Embryonic facial prominence (tissue), 1 donor: ENCODE measurements at regions not wholly inside any gene's neighbourhood (a gene's known extent, or its start where the extent isn't known, plus 50 kb on each side); places are given as distances from the start of the nearest gene placed in this dataset.
"Not testable (repeated sequence)": the region's sequence is repeated elsewhere in the genome, so short reads cannot be mapped to it uniquely, and the experiment has no call there.

Experiments
- DNase-seq: peaks from one replicate; pipeline ENCODE4 v3.0.0-alpha.2; 2016; ENCODE audit errors: extremely low spot score

DNA sequence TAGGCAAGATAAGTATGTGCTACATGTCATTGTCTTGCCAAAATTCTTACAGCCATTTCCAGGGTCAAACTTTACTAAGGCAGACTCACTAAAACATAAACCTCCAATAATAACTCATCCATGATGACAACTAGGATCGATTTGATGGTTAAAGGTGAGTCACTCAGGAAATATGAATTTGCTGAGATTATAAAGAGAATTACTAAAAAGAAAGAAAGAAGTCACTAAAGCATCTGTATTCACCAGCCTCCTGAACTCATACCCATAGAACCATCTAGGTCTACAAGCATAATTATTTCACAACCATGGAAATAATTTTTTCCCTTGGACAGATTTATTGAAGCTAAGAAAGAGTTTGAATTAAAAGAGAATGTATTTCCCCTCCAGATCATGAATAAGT, 258.6 kb downstream of the TLE1 start:
- no peak for DNase-seq

DNA sequence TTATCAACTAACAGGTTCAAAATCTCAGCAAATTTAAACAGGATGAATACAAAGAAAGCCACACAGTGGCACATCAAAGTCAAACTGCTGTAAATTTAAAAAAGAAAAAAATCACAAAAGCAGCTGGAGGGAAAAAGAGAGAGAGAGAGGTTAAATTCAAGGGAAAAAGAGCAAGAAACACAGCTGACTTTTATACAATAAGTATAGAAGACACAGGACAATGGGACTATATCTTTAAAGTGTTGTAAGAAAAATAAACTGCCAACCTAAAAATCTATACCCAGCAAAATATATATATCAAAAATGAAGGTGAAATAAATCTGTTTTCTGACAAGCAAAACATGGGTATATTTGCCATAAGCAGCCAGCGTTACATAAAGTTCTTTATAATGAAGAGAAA, 261.5 kb downstream of the TLE1 start:
- DNase-seq = no peak

DNA sequence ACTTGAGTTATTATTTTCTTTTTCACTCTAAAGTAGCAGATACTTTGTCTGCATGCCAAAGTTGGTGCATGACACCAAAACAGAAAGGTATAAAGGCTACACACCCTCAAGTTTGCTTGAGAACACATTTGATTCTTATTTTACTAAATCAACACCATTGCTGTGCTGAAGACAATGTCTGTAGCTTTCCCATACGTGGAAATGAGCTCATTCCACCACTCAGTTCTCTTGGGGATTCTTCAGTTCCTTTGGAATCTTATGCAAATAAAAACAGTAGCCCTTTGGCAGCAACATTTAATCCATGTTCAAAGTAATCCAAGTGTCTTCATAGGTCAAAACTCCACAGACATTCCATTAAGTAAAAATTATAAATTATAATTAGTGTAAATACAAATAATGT, 264.9 kb downstream of the TLE1 start:
- no peak for DNase-seq

DNA sequence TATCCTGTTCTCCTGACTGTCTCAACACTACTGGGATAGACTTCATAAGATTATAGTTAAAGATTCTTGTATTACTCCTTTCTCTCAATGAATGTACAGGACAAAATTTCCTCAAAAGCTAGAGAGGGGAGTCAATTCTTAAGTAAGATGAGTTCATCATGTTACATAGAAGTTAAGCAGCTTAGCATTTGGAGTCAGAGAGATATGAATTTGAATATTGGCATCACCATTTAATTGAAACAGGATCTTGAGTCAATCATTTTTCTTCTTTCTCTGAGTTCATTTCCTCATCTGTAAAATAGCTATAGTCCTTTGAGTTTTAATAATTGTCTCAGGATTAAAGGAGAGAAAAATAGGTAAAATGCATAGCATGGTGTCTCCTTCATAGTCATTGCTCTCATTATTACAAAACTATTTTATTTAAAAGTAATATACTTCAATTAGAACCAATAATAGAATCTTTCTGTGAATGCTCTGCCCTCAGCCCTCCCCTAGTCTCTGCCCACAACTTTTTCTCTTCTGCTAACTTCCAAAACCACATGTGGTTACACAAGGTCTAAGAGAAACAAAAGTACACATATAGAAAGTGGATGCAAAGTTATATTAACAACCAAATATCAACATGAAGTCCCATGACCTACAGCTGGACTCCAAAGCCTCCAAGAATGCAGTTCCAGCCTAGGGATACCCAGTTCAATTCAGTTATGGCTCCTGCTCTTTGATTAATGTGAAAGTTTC, 265.6 kb downstream of the TLE1 start:
- no peak for DNase-seq

DNA sequence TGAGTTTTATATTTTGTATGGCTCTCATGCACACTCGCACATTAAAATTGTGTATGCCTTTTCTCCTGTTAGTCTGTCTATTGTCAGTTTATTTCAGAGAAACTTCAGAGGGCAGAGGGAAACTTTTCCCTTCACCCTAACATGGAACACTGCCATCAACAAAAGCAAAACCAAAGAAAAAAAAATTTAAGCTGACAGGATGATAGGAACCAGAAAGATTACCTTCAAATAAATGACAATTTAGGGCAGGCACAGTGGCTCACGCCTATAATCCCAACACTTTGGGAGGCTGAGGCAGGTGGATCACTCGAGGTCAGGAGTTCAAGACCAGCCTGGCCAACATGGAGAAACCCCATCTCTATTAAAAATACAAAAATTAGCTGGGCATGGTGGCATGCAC, 268.3 kb downstream of the TLE1 start:
- DNase-seq = not testable (repeated sequence)

DNA sequence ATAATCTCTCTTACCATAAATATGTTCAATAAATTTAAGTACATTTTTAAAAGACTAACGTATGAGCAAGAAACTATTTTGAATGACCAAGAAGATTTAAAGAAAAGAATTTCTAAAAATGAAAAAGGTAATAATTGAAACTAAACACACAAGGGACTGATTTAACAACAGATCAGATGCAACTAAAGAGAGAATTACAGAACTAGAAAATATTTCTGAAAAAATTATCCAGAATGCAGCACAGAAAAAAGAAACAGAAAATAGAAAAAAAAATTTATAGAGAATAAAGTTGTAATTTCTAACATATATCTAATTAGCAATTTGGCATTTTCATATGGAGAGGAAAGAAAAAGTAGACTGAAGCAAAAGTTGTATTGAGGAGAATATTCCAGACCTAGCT, 269.3 kb downstream of the TLE1 start:
- no peak for DNase-seq

DNA sequence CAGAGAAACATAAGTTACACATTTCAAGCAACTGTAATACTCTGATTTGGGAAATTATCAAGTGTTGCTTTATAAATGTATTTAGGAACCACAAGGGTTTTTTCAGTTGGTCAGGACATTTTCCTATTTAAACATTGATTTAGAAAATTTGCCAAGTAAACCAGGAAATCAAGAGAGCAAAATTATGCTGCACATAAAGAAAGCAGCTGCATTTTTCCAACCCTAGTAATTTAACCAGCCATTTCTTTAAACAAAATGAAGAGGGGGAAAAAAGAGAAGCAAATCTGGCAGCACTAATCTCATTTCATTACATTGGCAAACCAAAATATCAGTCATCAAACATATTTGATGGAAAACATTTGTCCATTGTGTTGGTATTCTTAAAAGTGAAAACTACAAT, 271.4 kb downstream of the TLE1 start:
- DNase-seq = no peak

DNA sequence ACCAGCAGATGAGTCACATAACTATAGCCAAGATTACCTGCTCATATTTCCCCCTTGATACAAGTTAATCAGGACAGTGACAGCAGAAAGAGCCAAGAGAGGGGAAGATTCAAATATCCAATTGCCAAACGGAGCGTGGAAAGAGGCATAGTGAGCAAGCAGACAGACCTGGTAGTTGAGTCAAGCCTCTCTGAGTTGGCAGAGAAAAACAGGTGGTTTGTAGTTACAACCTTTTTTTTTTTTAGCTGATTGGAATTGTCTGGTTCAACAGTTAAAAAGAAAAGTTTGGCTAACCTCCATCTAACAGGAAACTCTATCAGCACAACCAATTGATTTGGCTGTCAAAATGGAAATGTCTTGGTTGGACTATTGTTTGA, 272.1 kb downstream of the TLE1 start:
- DNase-seq = no peak

DNA sequence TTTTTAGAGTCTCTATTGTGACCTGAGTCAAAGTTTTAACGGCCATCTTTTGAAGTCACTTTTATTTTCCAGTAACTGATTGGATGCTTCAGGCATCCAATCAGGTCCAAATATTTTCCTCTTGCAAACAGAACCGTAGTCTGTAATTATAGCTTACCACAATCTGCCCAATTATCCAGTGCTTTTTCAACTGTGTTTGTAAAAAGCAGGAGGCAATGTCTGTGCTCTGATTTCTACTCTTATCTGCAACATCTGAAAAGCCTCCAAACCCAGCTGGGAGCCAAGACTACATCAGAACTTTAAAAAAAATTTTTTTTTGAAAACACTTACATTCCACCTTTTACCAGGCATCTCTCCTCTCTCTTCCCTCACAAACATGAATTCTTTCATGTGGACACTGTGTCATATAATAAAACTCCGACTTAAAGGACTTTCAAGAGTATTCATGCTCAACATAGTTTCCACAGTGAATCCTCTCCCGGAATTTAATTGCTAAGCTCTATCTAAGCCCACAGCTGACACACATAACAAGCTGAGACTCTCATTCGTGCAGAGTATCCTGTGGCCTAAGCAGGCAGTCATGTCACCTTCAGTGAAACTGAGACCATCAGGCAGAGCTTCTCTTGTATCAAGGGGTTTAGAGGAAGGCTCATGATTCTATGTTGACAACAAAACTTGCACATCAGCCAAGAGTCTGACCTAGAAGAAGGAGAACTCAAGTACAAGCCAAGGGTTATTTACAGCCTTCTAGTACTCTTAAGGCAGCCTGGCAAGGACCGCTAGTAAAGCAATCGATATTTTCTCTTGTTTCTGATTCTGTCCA, 272.7 kb downstream of the TLE1 start:
- DNase-seq = no peak

DNA sequence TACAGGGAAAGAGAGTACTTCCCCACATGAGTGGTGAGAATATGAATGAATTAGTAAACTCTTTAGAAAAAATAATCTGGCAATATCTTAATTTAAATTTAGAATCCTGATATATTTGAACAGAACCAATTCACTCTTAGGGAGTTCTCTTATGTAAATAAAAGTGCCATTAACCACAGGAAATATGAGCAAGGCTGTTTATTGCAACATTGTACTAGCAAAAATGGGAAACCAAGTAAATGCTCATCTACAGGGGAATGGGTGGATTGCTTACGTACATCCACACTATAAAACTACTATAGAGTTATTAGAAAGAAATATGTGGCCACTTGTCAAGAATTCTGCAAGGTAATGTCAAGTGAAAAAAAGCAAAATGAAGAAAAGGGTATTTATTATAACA, 274.5 kb downstream of the TLE1 start:
- DNase-seq = no peak

DNA sequence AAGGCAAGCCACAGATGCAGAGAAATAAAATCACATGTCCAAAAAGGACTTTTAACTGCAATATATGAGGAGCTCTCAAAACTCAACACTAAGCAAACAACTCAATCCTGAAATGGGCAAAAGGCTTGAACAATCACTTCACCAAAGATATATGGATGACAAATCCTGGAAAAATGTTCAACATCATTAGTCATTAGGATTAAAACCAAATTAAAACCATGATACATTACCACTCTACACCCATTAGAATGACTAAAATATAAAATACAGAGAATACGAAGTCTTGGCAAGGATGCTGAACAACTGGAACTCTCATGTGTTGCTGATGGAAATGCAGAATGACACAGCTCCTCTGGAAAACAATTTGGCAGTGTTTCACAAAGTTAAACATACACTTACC, 277.4 kb downstream of the TLE1 start:
- no peak for DNase-seq

DNA sequence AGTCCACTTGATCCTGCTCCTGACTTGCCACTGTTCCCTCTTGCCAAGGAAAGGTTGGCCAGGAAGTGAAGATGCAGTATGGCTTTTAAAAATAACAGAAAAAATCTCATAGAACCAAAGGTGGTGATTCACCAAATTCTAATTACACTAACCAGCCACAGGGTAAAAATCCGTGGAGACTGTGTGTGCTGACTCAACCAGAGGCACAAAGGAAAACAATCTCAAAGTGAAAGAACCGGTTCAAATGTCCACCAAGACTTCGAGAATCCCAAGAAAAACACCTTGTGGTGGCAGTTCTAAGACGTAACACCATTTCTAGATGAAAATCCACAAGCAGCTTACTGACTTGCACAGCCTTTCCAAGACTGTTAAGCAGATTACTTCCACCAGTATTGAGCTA, 279.1 kb downstream of the TLE1 start:
- DNase-seq = no peak

DNA sequence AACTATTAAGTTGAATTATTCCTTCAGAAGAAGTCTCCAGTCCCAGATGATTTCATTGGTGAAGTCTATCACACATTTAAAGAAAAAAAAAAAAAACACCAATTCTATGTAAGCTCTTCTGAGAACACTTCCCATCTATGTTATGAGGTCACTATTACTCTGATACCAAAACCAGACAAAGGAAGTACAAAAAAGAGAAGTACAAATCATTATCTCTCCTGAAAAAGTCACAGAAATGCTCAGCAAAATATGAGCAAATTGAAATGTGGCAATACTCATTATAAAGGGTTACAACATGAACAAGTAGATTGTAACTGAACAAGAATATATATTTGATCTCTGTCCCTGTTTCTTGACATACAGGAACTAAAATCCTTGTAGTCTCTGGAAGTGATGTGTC, 280.4 kb downstream of the TLE1 start:
- no peak for DNase-seq

DNA sequence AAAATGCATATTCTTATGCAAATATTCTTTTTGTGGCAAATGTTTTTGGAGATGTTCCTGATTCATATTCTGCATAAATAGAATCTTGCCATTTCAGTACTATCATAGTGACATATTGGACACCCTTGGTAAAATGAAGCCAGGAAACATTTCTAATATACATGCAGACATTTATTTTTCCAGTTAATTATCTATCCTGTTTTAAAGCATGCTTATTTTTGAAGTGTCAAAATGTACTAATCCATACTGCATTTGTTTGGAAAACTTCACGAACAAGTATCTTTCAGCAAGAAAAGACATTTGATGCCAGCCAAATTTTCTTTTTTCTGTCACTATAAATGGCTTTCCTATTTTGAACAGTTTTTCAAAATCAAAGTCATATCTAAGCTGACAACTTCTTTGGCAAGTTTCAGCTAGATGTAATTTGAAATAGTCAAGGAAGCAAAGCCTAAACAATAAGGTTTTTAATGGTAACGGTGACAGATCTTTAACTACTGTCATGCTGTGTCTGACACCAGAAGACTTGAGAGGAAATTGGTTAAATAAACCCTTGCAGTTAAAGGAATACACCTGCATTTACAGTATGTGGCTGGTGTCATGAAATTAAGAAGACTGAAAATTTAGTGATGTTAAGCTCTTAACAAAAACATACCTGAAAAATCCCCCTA, 284.3 kb downstream of the TLE1 start:
- DNase-seq = no peak

DNA sequence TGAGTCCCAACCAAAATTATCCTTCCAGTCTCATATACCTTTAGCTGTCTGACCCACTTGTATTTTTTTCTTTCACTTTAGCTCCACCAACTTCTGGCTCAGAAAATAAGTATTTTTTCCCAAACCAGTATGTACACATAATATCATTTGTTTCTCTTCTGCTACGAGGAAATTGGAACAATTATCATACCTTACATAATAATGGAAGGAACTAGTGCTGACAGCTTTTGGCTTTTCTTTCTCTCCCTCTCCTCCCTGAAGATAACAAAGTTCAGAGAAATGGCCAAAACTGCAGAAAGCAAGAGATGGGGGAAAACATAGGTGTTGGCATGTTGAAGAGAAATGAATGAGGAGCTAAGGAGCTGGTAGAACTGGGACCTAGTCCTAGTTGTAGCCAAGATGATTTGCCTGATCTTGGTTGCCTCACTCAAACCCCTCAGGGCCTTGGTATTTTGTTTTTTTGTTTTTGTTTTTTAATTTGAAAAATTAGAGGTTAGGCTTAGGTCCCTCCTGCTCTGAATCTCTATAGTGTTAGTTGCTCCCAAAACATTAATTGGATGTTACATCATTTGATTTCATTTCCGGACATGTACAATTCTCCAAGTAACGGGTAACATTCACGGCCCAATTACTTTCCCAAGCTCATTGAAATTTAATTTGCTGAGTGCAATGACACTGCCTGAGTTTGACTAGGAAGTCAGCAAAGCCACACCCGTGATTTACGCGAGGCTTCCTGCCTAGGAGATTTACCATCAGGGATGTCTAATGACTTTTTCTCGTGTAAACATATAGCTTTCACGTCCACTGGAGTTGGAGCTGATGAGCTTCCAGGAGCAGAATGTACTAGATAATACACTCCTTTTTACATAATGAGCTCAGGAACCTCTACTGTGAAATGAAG, 291.6 kb downstream of the TLE1 start:
- no peak for DNase-seq

DNA sequence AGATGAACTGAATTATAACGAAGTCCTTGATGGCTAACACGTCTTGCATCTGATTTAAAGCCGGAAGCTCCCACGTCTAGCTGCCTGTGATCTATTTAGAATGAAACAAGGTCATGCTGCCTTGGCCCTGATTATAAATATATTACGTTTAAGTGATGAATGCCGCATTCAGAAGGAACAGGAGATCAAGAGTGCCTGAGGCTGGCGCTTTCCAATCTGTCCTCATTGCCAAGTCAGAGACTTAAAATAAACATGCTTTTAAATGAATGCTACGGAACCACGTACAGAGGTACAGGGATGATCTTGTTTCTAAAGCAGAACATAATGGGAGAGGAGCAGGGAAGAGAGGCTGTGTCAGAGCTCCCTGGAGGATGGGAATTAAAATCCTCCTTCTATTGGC, 292.8 kb downstream of the TLE1 start:
- DNase-seq = no peak

DNA sequence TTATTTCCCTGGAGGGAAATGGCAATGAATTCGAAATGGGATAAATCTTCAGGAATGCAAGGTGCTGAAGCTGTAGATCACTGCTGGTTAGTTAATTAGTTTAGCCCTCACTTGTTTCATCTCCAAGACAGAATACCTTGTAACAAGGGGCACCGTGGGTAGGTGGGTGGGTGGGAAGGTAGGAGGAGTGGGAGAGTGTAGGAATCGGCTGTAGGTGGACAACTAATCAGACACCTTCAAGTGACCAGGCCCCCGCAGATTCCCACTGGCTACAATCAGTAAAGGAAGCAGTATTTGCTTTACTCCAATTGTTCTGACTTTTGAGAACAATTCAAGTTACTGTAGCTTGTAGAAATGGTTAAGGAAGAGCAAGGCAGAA, 293.7 kb downstream of the TLE1 start:
- no peak for DNase-seq

DNA sequence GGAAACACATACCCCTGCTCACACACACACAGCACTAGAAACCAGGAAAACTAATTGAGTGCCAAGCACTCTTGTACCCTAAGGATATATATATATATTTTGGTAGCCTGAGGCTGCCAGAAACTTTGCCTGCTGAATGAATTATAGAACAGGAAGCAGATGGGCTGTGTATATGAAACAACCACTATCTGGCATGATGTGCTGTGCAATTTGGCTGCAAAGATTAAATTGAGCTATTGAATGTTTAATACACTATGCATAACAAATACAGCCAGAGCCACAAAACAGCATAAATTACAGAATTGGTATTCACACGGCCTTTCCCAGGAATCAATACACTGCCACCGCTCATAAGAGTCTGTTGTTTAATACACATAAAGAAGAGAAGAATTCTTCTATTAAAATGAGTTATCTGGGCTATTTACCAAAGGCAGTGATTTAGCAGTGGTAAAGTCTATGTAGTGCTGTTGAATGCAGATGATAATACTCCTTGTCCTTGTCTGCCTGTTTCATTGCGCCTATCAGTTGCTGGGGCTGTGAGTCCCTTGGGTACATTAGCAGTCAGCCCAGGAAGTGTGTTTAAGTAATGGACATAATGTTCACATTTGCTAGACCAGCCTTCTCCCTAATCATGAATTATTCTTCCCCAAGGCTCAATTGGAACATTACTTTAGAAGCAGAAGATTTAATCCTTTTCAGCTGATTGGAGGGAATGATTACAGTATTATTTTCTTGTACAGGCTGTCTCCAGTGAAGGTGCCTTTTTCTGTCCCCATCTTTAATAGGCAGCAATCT, 294.3 kb downstream of the TLE1 start:
- DNase-seq = no peak

DNA sequence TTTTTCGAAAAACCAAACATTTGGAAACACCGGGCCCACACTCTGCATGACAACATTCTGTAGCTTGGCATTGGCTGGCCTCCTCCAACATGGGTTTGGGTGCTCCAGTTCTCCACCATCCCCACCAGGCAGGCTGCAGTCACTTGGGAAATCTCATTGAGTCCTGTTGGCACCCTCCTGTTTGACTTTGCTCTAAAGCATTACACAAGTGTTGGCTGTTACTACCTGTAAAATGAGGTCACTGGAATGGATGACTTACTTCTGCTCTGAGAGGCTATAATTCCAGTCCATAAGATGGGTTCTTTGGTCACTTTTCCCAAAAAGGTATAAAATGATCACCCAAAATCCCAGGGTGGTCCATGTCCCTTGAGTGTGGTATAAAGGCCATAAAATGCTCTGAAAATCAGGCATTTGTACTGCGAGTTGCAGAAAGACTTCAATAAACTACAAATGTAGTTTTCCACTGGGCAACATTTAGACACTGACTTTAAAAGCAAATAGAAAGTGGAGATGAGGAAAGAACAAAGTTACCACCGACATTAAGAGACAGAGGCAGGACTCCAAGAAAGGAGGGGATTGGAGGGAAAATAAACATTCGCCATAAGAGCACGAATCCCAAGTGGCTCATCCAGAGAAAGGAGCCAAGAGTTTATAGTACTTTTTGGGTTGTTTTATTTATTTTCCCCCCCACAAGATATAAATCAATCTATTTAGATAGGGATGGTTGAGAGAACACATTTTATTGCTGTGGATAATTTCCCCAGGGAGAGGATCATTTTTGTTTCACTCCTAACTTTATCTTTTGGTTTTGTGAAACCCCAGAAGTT, 295.1 kb downstream of the TLE1 start:
- no peak for DNase-seq

DNA sequence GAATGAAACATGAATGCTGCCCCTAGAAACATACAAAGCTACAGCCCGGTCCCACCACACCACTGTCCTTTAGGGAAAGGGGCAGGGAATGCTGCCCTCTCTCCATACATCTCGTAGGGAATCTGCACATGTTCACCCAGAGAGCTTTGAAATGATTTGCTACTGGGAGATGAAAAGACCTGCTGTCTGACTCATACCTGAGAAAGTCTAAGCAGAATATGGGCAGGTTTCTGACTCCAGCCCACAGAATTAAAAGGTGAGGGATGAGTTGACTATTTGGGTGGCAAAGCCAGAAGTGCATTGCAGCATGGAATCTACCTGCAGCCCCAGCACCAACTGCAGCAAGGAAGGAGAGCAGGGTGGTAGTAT, 297.9 kb downstream of the TLE1 start:
- no peak for DNase-seq
